SK-N-SH treated with all-trans-retinoic acid at 6 μM for 48 hours (cell line): ENCODE measurements at regions not wholly inside any gene's neighbourhood (a gene's known extent, or its start where the extent isn't known, plus 50 kb on each side); places are given as distances from the start of the nearest gene placed in this dataset.

ENCODE experiments used
- CREB5 ChIP-seq: fragments of 250-450 bp; sonication (Bioruptor Pico); IDR thresholded peaks from 2 replicates; pipeline ENCODE4 v1.5.1; 2020; ENCODE audit warnings: low read depth, mild to moderate bottlenecking, moderate library complexity
- OSR1 ChIP-seq: fragments of 250-450 bp; sonication (Bioruptor Pico); IDR thresholded peaks from 2 replicates; pipeline ENCODE4 v1.8.0; 2022; ENCODE audit warnings: moderate library complexity, mild to moderate bottlenecking, inconsistent platforms
- SNAI2 ChIP-seq: fragments of 250-450 bp; sonication (Bioruptor Pico); IDR thresholded peaks from 2 replicates; pipeline ENCODE4 v1.5.0; 2020; ENCODE audit warnings: mild to moderate bottlenecking, moderate library complexity

GRCh38 chr5:158313733-158314464, 455.0 kb upstream of the CLINT1 start:
- TF ChIP-seq OSR1 (no peak), SNAI2 (no peak), CREB5 (CRISPR knock-in tag) (no peak)
